A549 (cell line): ENCODE measurements at regions not wholly inside any gene's neighbourhood (a gene's known extent, or its start where the extent isn't known, plus 50 kb on each side); places are given as distances from the start of the nearest gene placed in this dataset.
"Not testable (repeated sequence)": the region's sequence is repeated elsewhere in the genome, so short reads cannot be mapped to it uniquely, and the experiment has no call there.

Experiments used
- EHF ChIP-seq: fragments of 250-450 bp; sonication (Bioruptor Pico); IDR thresholded peaks from 2 replicates; pipeline ENCODE4 v1.5.0; 2020; ENCODE audit warnings: mild to moderate bottlenecking
- POLR2A ChIP-seq: IDR thresholded peaks from 2 replicates; pipeline ENCODE4 v1.6.1; 2012; ENCODE audit warnings: mild to moderate bottlenecking, low read length
- RAD21 ChIP-seq, 2 experiments: fragments of >200 bp in 1 of 2; sonication (Bioruptor Twin) in 1 of 2; formaldehyde crosslinking in 1 of 2; IDR thresholded peaks in 1 of 2; conservative IDR thresholded peaks in 1 of 2; 2 replicates in 1 of 2; 3 replicates in 1 of 2; pipeline ENCODE4 v1.6.1; 2012 to 2018; ENCODE audit warnings: inconsistent platforms in 1 of 2
- RFX5 ChIP-seq: fragments of 450-650 bp; IDR thresholded peaks from 2 replicates; pipeline ENCODE4 v1.7.1; 2014; ENCODE audit warnings: antibody characterized with exemption, mild to moderate bottlenecking, moderate library complexity
- TF ChIP-seq, protein P1 (sequence below): fragments of 250-450 bp; sonication (Bioruptor Pico); IDR thresholded peaks from 2 replicates; pipeline ENCODE4 v1.5.0; 2021; ENCODE audit warnings: mild to moderate bottlenecking, moderate library complexity, borderline replicate concordance
- TF ChIP-seq, protein P2 (sequence below): fragments of 200-600 bp; sonication (generic); IDR thresholded peaks from 2 replicates; pipeline ENCODE4 v1.6.1; 2016; ENCODE audit warnings: antibody characterized with exemption, mild to moderate bottlenecking, moderate library complexity
- TF ChIP-seq, protein P3 (sequence below): fragments of >200 bp; sonication (Bioruptor Twin); formaldehyde crosslinking; IDR thresholded peaks from 3 replicates; pipeline ENCODE4 v1.5.1; 2016

- not testable (repeated sequence) for TF ChIP-seq EHF; POLR2A; RFX5; RAD21 (conservative IDR thresholded peaks at IDR 0.05 in 1 of 2, IDR thresholded peaks at IDR 0.05 in 1 of 2)
- TF ChIP-seq, protein P1, sequence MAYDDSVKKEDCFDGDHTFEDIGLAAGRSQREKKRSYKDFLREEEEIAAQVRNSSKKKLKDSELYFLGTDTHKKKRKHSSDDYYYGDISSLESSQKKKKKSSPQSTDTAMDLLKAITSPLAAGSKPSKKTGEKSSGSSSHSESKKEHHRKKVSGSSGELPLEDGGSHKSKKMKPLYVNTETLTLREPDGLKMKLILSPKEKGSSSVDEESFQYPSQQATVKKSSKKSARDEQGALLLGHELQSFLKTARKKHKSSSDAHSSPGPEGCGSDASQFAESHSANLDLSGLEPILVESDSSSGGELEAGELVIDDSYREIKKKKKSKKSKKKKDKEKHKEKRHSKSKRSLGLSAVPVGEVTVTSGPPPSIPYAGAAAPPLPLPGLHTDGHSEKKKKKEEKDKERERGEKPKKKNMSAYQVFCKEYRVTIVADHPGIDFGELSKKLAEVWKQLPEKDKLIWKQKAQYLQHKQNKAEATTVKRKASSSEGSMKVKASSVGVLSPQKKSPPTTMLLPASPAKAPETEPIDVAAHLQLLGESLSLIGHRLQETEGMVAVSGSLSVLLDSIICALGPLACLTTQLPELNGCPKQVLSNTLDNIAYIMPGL (CRISPR knock-in tag): not testable (repeated sequence)
- TF ChIP-seq, protein P2, sequence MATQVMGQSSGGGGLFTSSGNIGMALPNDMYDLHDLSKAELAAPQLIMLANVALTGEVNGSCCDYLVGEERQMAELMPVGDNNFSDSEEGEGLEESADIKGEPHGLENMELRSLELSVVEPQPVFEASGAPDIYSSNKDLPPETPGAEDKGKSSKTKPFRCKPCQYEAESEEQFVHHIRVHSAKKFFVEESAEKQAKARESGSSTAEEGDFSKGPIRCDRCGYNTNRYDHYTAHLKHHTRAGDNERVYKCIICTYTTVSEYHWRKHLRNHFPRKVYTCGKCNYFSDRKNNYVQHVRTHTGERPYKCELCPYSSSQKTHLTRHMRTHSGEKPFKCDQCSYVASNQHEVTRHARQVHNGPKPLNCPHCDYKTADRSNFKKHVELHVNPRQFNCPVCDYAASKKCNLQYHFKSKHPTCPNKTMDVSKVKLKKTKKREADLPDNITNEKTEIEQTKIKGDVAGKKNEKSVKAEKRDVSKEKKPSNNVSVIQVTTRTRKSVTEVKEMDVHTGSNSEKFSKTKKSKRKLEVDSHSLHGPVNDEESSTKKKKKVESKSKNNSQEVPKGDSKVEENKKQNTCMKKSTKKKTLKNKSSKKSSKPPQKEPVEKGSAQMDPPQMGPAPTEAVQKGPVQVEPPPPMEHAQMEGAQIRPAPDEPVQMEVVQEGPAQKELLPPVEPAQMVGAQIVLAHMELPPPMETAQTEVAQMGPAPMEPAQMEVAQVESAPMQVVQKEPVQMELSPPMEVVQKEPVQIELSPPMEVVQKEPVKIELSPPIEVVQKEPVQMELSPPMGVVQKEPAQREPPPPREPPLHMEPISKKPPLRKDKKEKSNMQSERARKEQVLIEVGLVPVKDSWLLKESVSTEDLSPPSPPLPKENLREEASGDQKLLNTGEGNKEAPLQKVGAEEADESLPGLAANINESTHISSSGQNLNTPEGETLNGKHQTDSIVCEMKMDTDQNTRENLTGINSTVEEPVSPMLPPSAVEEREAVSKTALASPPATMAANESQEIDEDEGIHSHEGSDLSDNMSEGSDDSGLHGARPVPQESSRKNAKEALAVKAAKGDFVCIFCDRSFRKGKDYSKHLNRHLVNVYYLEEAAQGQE: not testable (repeated sequence)
- TF ChIP-seq, protein P3, sequence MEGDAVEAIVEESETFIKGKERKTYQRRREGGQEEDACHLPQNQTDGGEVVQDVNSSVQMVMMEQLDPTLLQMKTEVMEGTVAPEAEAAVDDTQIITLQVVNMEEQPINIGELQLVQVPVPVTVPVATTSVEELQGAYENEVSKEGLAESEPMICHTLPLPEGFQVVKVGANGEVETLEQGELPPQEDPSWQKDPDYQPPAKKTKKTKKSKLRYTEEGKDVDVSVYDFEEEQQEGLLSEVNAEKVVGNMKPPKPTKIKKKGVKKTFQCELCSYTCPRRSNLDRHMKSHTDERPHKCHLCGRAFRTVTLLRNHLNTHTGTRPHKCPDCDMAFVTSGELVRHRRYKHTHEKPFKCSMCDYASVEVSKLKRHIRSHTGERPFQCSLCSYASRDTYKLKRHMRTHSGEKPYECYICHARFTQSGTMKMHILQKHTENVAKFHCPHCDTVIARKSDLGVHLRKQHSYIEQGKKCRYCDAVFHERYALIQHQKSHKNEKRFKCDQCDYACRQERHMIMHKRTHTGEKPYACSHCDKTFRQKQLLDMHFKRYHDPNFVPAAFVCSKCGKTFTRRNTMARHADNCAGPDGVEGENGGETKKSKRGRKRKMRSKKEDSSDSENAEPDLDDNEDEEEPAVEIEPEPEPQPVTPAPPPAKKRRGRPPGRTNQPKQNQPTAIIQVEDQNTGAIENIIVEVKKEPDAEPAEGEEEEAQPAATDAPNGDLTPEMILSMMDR: not testable (repeated sequence)
Observed at GRCh38 chr6:168379579-168379978, 60.0 kb upstream of the DACT2 start.
